ENCODE measurements at regions not wholly inside any gene's neighbourhood (a gene's known extent, or its start where the extent isn't known, plus 50 kb on each side); places are given as distances from the start of the nearest gene placed in this dataset.

- Histone ChIP-seq H3K4me1 (replicated peaks; ENCODE audit: insufficient read depth) (no peaks in the 10 kb centered on the region), H4K20me1 (ENCODE audit: insufficient read depth) (peaks cover 9% of the 10 kb centered on the region; the same call in 1 of the 2 replicates), H3F3A (ENCODE audit: insufficient read depth, low read depth) (peaks cover 7% of the 10 kb centered on the region; the same call in 1 of the 2 replicates), H3K4me2 (no peak overlapping the region), H3K36me3 (ENCODE audit: low read depth) (peaks cover 25% of the 10 kb centered on the region), H3K4me3 (no peak overlapping the region), H3K9me2 (ENCODE audit: insufficient read depth) (no peaks in the 10 kb centered on the region), H3K79me2 (ENCODE audit: low read depth) (0 out of 2 replicates have a peak, but pooled peaks cover 7% of the 10 kb centered on the region), H3K27me3 (ENCODE audit: insufficient read depth, low read depth) (no peaks in the 10 kb centered on the region), H3K27ac (no peak overlapping the region), H3K9me3 (ENCODE audit: insufficient read depth, low read depth) (no peaks in the 10 kb centered on the region), H2AFZ (no peak overlapping the region)
- no TSS peak for BruUV-seq (replicated peaks)
- TF ChIP-seq CTCF (conservative IDR thresholded peaks at IDR 0.05) (no peak), EZH2 (IDR thresholded peaks at IDR 0.05; ENCODE audit: low read depth) (no peak)
- intact Hi-C loops (cut with micrococcal nuclease; ENCODE audit: unreplicated experiment): no loop called here
- ChIA-PET POLR2A (ENCODE audit: unreplicated experiment) (no interaction called here), CTCF (no interaction called here)
- no peak for DNase-seq
These were observed 131.3 kb downstream of the CYB561 start for GRCh38 chr17:63314761-63315160.

GRCh38 chr17:63316100-63316499 lies 130.0 kb downstream of the CYB561 start:
- Histone ChIP-seq H2AFZ (no peak overlapping the region), H3K4me1 (replicated peaks; ENCODE audit: insufficient read depth) (no peaks in the 10 kb centered on the region), H4K20me1 (ENCODE audit: insufficient read depth) (peaks cover 9% of the 10 kb centered on the region; the same call in 1 of the 2 replicates), H3K9me3 (ENCODE audit: insufficient read depth, low read depth) (no peaks in the 10 kb centered on the region), H3K9me2 (ENCODE audit: insufficient read depth) (no peaks in the 10 kb centered on the region), H3K27me3 (ENCODE audit: insufficient read depth, low read depth) (no peaks in the 10 kb centered on the region), H3K27ac (no peak overlapping the region), H3K4me3 (no peak overlapping the region), H3K36me3 (ENCODE audit: low read depth) (peaks cover 31% of the 10 kb centered on the region), H3K4me2 (no peak overlapping the region), H3F3A (ENCODE audit: insufficient read depth, low read depth) (no peaks in the 10 kb centered on the region; the same call in 1 of the 2 replicates), H3K79me2 (ENCODE audit: low read depth) (0 out of 2 replicates have a peak, but pooled peaks cover 3% of the 10 kb centered on the region)
- CTCF ChIA-PET: no interaction called here
- BruUV-seq (replicated peaks): no TSS peak
- TF ChIP-seq CTCF (conservative IDR thresholded peaks at IDR 0.05) (no peak), EZH2 (IDR thresholded peaks at IDR 0.05; ENCODE audit: low read depth) (no peak)
- intact Hi-C loops (cut with micrococcal nuclease; ENCODE audit: unreplicated experiment): no loop called here
- POLR2A ChIA-PET (ENCODE audit: unreplicated experiment): no interaction called here
- DNase-seq: no peak

DNA sequence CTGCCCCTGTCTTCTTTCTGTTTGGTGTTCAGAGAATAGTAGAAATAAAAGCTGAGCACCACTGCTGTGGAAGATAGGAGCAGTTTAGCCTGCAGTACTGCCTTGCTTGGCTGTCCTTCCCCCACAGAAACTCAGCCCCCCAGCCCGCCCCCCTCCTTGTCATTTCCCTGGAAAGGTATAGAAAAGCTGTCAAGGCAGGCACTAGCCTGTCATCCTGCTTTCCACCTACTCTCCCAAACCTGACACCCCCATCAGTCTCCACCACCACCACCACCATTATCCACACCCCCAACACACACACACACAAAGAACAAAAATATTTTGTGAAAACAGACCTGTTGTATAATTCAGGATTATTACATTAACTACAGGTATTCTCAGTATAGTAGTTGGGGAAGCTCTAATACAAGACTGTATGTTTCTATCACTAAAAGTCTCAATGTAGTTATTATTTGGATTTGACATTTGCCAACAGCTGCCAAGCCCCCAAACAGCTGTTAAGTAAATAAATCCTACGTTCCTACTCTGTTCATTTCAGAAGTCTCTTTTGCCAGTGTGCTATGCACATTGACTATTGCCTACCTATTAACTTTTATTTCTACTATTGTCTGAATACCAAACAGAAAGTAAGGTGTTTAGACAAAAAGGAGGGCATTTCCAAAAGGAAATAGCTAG lies 128.8 kb downstream of the CYB561 start:
- no peaks in the 10 kb centered on the region for H3K79me2 ChIP-seq (ENCODE audit: low read depth)
- no peaks in the 10 kb centered on the region for H3K4me1 ChIP-seq (replicated peaks; ENCODE audit: insufficient read depth)
- ChIA-PET CTCF (no interaction called here), POLR2A (ENCODE audit: unreplicated experiment) (no interaction called here)
- H3K4me2 ChIP-seq: no peak overlapping the region
- no peaks in the 10 kb centered on the region for H3K27me3 ChIP-seq (ENCODE audit: insufficient read depth, low read depth)
- no peak for TF ChIP-seq CTCF (conservative IDR thresholded peaks at IDR 0.05)
- no peak for DNase-seq
- H3K9me3 ChIP-seq (ENCODE audit: insufficient read depth, low read depth): no peaks in the 10 kb centered on the region
- peaks cover 38% of the 10 kb centered on the region for H3K36me3 ChIP-seq (ENCODE audit: low read depth)
- H4K20me1 ChIP-seq (ENCODE audit: insufficient read depth): peaks cover 16% of the 10 kb centered on the region; the same call in 1 of the 2 replicates
- H3K9me2 ChIP-seq (ENCODE audit: insufficient read depth): no peaks in the 10 kb centered on the region
- no peak overlapping the region for H2AFZ ChIP-seq
- no peak overlapping the region for H3K27ac ChIP-seq
- intact Hi-C loops (cut with micrococcal nuclease; ENCODE audit: unreplicated experiment): no loop called here
- BruUV-seq (replicated peaks): no TSS peak
- H3K4me3 ChIP-seq: no peak overlapping the region
- no peaks in the 10 kb centered on the region; the same call in 1 of the 2 replicates for H3F3A ChIP-seq (ENCODE audit: insufficient read depth, low read depth)
